GM23338 (cell line): ENCODE measurements at regions not wholly inside any gene's neighbourhood (a gene's known extent, or its start where the extent isn't known, plus 50 kb on each side); places are given as distances from the start of the nearest gene placed in this dataset.

ENCODE experiments used
- ATAC-seq: fragments of 200-7000 bp; cut with Tn5 transposase; 3 replicates; pipeline ENCODE4 v1.9.1; 2020
- DNase-seq: peaks from one replicate; pipeline ENCODE4 v3.0.0-alpha.2; 2015; ENCODE audit warnings: low spot score
- H2AFZ ChIP-seq: fragments of 200-600 bp; sonication (generic); 2 replicates; pipeline ENCODE4 v1.8.0; 2016; ENCODE audit warnings: antibody characterized with exemption, mild to moderate bottlenecking, moderate library complexity
- H3F3A ChIP-seq: fragments of 200-600 bp; sonication (generic); replicated peaks from 2 replicates; pipeline ENCODE4 v1.8.0; 2017; ENCODE audit warnings: antibody characterized with exemption, mixed run types, low read depth
- H3K27ac ChIP-seq: fragments of 200-600 bp; sonication (generic); 2 replicates; pipeline ENCODE4 v1.6.1; 2016; ENCODE audit warnings: low read depth
- H3K27me3 ChIP-seq: fragments of 200-600 bp; sonication (generic); 2 replicates; pipeline ENCODE4 v1.8.0; 2016; ENCODE audit warnings: mild to moderate bottlenecking, mixed run types, moderate library complexity; ENCODE audit not compliant: insufficient read depth
- H3K36me3 ChIP-seq: fragments of 200-600 bp; sonication (generic); 2 replicates; pipeline ENCODE4 v1.8.0; 2016; ENCODE audit warnings: mild to moderate bottlenecking; ENCODE audit not compliant: insufficient read depth
- H3K4me1 ChIP-seq: fragments of 200-600 bp; sonication (generic); 2 replicates; pipeline ENCODE4 v1.8.0; 2016; ENCODE audit warnings: mild to moderate bottlenecking, moderate library complexity; ENCODE audit not compliant: insufficient read depth
- H3K4me2 ChIP-seq: fragments of 200-600 bp; sonication (generic); 2 replicates; pipeline ENCODE4 v1.7.1; 2017; ENCODE audit warnings: mixed run types
- H3K4me3 ChIP-seq: fragments of 200-600 bp; sonication (generic); 2 replicates; pipeline ENCODE4 v1.6.1; 2016; ENCODE audit warnings: mixed run types
- H3K79me2 ChIP-seq: fragments of 200-600 bp; sonication (generic); replicated peaks from 2 replicates; pipeline ENCODE4 v1.8.0; 2017; ENCODE audit warnings: mild to moderate bottlenecking; ENCODE audit not compliant: insufficient read depth
- H3K9me2 ChIP-seq: fragments of 200-600 bp; sonication (generic); 2 replicates; pipeline ENCODE4 v1.8.0; 2017; ENCODE audit not compliant: insufficient read depth
- H4K20me1 ChIP-seq: fragments of 200-600 bp; sonication (generic); replicated peaks from 2 replicates; pipeline ENCODE4 v1.8.0; 2017; ENCODE audit warnings: mild to moderate bottlenecking; ENCODE audit not compliant: insufficient read depth
- H3K27ac Mint-ChIP-seq: 2 replicates; pipeline ENCODE4 v1.8.0; 2020; ENCODE audit warnings: inconsistent platforms, mild to moderate bottlenecking, moderate library complexity, mixed read lengths
- H3K27me3 Mint-ChIP-seq: 3 replicates; pipeline ENCODE4 v1.8.0; 2022; ENCODE audit warnings: low read depth, mild to moderate bottlenecking, moderate library complexity, mixed read lengths, inconsistent platforms; ENCODE audit not compliant: insufficient read depth, poor library complexity
- H3K36me3 Mint-ChIP-seq: 3 replicates; pipeline ENCODE4 v1.8.0; 2021; ENCODE audit warnings: low read depth, mild to moderate bottlenecking, inconsistent platforms, moderate library complexity, mixed read lengths
- H3K4me1 Mint-ChIP-seq: 3 replicates; pipeline ENCODE4 v1.8.0; 2020; ENCODE audit warnings: mild to moderate bottlenecking, inconsistent platforms, mixed read lengths
- H3K4me3 Mint-ChIP-seq: 3 replicates; pipeline ENCODE4 v1.8.0; 2021; ENCODE audit warnings: moderate library complexity, mild to moderate bottlenecking, inconsistent platforms, mixed read lengths
- H3K9me3 Mint-ChIP-seq: 3 replicates; pipeline ENCODE4 v1.8.0; 2020; ENCODE audit warnings: moderate library complexity, mild to moderate bottlenecking, inconsistent platforms, mixed read lengths
- EZH2 ChIP-seq: fragments of 200-600 bp; sonication (generic); IDR thresholded peaks from one replicate; pipeline ENCODE4 v1.8.0; 2017; ENCODE audit warnings: antibody characterized with exemption, mild to moderate bottlenecking, low read depth; ENCODE audit not compliant: unreplicated experiment
- NANOG ChIP-seq: IDR thresholded peaks from 2 replicates; pipeline ENCODE4 v1.6.1; 2016; ENCODE audit warnings: antibody characterized with exemption, borderline replicate concordance
- POLR2AphosphoS5 ChIP-seq: IDR thresholded peaks from 2 replicates; pipeline ENCODE4 v1.6.1; 2016; ENCODE audit warnings: antibody characterized with exemption, low read depth
- STAT1 ChIP-seq: IDR thresholded peaks from one replicate; pipeline ENCODE4 v1.6.1; 2016; ENCODE audit warnings: antibody characterized with exemption; ENCODE audit not compliant: unreplicated experiment
- ZNF331 ChIP-seq: fragments of 250-450 bp; sonication (Bioruptor Pico); IDR thresholded peaks from 2 replicates; pipeline ENCODE4 v1.5.0; 2020; ENCODE audit warnings: low read depth, mild to moderate bottlenecking, moderate library complexity
- TF ChIP-seq, protein P1 (sequence below): IDR thresholded peaks from one replicate; pipeline ENCODE4 v1.6.1; 2018; ENCODE audit warnings: antibody characterized with exemption; ENCODE audit not compliant: unreplicated experiment
- TF ChIP-seq, protein P2 (sequence below): IDR thresholded peaks from 2 replicates; pipeline ENCODE4 v1.6.1; 2016; ENCODE audit warnings: antibody characterized with exemption
- TF ChIP-seq, protein P3 (sequence below), 2 experiments: fragments of 200-600 bp in 1 of 2; sonication (generic) in 1 of 2; conservative IDR thresholded peaks; 2 replicates each; pipeline versions ENCODE4 v1.5.1 to v1.6.1; 2016 to 2017; ENCODE audit warnings: antibody characterized with exemption in 2 of 2, low read depth in 2 of 2, mild to moderate bottlenecking in 2 of 2, moderate library complexity in 1 of 2

DNA sequence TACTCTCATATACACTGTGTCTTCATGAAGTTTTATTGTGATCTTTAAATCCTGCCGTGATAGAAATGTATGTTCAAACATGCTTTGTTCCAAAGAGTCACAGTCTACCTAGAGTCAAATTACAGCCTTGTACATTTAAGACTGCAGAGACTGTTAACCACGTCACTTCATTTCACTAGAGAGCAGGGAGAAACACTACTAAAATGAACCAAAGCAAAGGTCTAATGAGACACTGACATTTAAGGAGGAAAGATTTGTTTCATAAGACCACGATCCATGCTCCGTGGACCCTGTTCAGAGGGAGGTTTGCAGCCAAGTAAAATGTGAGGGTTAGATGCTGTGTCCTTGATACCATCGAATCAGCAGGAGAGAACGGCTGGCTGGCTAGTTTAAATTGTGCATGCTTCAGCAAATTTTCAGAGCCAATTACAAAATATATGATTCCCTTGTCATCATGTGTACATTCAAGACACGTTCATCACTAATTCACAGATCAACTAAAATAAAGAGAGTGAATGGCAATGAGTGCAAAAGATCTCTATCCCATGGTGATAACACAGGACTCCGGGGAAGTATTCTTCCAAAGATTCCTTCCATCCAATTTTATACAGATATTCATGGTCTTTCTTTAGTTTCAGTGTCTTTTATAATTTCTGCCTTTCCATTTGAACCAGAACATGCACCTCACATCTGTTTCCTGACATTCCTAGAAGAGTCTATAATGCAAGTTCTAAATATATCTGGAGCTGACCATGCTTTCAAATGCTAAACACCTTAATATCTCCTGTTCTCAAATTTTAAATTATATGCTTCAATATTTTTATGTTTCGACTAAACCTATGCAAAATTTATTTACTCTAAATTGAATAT is 960.9 kb upstream of the FAT3 start:
- H3K4me2 ChIP-seq, result no peak overlapping the region
- H3K4me1 ChIP-seq, result no peaks in the 10 kb centered on the region
- H3K36me3 ChIP-seq, result no peaks in the 10 kb centered on the region
- no peaks in the 10 kb centered on the region for H3K4me1 Mint-ChIP-seq
- H3K27ac Mint-ChIP-seq, result no peak overlapping the region
- peak overlapping the region; percentile 83; the same call in 1 of the 2 replicates for H2AFZ ChIP-seq
- DNase-seq, result no peak
- no peak overlapping the region for H3K27ac ChIP-seq
- H3K27me3 ChIP-seq, result no peaks in the 10 kb centered on the region
- H3K27me3 Mint-ChIP-seq, result peaks cover 2% of the 10 kb centered on the region
- no peak for TF ChIP-seq POLR2AphosphoS5
- no peak for TF ChIP-seq ZNF331 (CRISPR knock-in tag)
- no peak for TF ChIP-seq NANOG
- no peak for TF ChIP-seq STAT1
- TF ChIP-seq, protein P1, sequence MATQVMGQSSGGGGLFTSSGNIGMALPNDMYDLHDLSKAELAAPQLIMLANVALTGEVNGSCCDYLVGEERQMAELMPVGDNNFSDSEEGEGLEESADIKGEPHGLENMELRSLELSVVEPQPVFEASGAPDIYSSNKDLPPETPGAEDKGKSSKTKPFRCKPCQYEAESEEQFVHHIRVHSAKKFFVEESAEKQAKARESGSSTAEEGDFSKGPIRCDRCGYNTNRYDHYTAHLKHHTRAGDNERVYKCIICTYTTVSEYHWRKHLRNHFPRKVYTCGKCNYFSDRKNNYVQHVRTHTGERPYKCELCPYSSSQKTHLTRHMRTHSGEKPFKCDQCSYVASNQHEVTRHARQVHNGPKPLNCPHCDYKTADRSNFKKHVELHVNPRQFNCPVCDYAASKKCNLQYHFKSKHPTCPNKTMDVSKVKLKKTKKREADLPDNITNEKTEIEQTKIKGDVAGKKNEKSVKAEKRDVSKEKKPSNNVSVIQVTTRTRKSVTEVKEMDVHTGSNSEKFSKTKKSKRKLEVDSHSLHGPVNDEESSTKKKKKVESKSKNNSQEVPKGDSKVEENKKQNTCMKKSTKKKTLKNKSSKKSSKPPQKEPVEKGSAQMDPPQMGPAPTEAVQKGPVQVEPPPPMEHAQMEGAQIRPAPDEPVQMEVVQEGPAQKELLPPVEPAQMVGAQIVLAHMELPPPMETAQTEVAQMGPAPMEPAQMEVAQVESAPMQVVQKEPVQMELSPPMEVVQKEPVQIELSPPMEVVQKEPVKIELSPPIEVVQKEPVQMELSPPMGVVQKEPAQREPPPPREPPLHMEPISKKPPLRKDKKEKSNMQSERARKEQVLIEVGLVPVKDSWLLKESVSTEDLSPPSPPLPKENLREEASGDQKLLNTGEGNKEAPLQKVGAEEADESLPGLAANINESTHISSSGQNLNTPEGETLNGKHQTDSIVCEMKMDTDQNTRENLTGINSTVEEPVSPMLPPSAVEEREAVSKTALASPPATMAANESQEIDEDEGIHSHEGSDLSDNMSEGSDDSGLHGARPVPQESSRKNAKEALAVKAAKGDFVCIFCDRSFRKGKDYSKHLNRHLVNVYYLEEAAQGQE, result no peak
- TF ChIP-seq, protein P2, sequence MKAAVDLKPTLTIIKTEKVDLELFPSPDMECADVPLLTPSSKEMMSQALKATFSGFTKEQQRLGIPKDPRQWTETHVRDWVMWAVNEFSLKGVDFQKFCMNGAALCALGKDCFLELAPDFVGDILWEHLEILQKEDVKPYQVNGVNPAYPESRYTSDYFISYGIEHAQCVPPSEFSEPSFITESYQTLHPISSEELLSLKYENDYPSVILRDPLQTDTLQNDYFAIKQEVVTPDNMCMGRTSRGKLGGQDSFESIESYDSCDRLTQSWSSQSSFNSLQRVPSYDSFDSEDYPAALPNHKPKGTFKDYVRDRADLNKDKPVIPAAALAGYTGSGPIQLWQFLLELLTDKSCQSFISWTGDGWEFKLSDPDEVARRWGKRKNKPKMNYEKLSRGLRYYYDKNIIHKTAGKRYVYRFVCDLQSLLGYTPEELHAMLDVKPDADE, result no peak
- no peak for TF ChIP-seq EZH2
- no peaks in the 10 kb centered on the region for H4K20me1 ChIP-seq
- no peak for ATAC-seq
- H3K4me3 ChIP-seq, result no peak overlapping the region
- no peaks in the 10 kb centered on the region for H3F3A ChIP-seq
- no peak overlapping the region for H3K4me3 Mint-ChIP-seq
- H3K9me2 ChIP-seq, result no peaks in the 10 kb centered on the region
- no peaks in the 10 kb centered on the region; the same call in 2 of the 3 replicates for H3K9me3 Mint-ChIP-seq
- H3K79me2 ChIP-seq, result no peaks in the 10 kb centered on the region
- no peaks in the 10 kb centered on the region for H3K36me3 Mint-ChIP-seq

DNA sequence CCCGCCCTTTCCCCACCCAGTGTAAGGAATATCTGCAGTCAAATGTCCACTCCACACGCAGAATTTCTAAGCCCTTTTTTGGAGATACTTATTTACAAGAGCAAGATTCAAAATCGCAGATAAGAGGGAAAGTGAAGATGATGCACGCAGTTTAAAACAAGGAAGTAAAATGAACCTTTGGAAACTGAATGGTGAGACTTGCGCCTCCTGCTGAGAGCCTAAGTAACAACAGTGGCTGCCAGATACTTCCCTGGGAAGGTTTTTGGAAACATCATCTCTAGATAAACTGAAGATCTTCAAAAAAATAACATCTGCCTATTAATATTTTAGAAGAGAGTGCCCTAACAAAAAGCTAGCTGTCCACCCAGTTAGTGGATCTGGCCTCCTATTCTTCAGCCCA is 963.1 kb upstream of the FAT3 start:
- TF ChIP-seq, protein P3, sequence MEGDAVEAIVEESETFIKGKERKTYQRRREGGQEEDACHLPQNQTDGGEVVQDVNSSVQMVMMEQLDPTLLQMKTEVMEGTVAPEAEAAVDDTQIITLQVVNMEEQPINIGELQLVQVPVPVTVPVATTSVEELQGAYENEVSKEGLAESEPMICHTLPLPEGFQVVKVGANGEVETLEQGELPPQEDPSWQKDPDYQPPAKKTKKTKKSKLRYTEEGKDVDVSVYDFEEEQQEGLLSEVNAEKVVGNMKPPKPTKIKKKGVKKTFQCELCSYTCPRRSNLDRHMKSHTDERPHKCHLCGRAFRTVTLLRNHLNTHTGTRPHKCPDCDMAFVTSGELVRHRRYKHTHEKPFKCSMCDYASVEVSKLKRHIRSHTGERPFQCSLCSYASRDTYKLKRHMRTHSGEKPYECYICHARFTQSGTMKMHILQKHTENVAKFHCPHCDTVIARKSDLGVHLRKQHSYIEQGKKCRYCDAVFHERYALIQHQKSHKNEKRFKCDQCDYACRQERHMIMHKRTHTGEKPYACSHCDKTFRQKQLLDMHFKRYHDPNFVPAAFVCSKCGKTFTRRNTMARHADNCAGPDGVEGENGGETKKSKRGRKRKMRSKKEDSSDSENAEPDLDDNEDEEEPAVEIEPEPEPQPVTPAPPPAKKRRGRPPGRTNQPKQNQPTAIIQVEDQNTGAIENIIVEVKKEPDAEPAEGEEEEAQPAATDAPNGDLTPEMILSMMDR (conservative IDR thresholded peaks at IDR 0.05; ENCODE audit: low read depth in 2 of 2), result peak; percentile 70 to 77
- no peak for TF ChIP-seq NANOG

More for the DNA sequence above, 963.1 kb upstream of the FAT3 start:
- H3K27ac ChIP-seq, result no peak overlapping the region
- no peaks in the 10 kb centered on the region for H3F3A ChIP-seq
- no peaks in the 10 kb centered on the region for H3K4me1 ChIP-seq
- H3K36me3 ChIP-seq, result no peaks in the 10 kb centered on the region
- no peak overlapping the region for H3K27ac Mint-ChIP-seq
- H3K4me2 ChIP-seq, result no peak overlapping the region
- no peak overlapping the region for H2AFZ ChIP-seq
- no peaks in the 10 kb centered on the region for H3K27me3 ChIP-seq
- H3K27me3 Mint-ChIP-seq, result no peaks in the 10 kb centered on the region
- H3K4me1 Mint-ChIP-seq, result no peaks in the 10 kb centered on the region
- no peaks in the 10 kb centered on the region for H3K9me2 ChIP-seq
- DNase-seq (peak; percentile 67), ATAC-seq (no peak; the same call in 2 of the 3 replicates)
- H3K4me3 ChIP-seq, result no peak overlapping the region
- H3K79me2 ChIP-seq, result no peaks in the 10 kb centered on the region
- no peaks in the 10 kb centered on the region for H3K36me3 Mint-ChIP-seq
- peaks cover under 1% of the 10 kb centered on the region; the same call in 2 of the 3 replicates for H3K9me3 Mint-ChIP-seq
- no peaks in the 10 kb centered on the region for H4K20me1 ChIP-seq
- no peak overlapping the region for H3K4me3 Mint-ChIP-seq
